Panc1 (cell line): ENCODE measurements at regions not wholly inside any gene's neighbourhood (a gene's known extent, or its start where the extent isn't known, plus 50 kb on each side); places are given as distances from the start of the nearest gene placed in this dataset.
"Not testable (repeated sequence)": the region's sequence is repeated elsewhere in the genome, so short reads cannot be mapped to it uniquely, and the experiment has no call there.

Source experiments
- ATAC-seq: fragments of 200-7000 bp; cut with Tn5 transposase; 2 replicates; pipeline ENCODE4 v1.9.1; 2020; ENCODE audit warnings: mild to moderate bottlenecking, moderate library complexity
- BruUV-seq: library from RNA; stranded (reverse); fragments of 400-500 nt; replicated peaks from 2 replicates; lab custom pipeline; 2021; lab: Mats Ljungman, UMichigan
- CTCF ChIA-PET: fragments of 300-600 bp; sonication (Branson Sonifier 250); formaldehyde crosslinking; loops from one replicate; lab custom pipeline; 2022; ENCODE audit warnings: antibody characterized with exemption; lab: Charles Lee
- POLR2A ChIA-PET: fragments of 300-600 bp; sonication (Branson Sonifier 250); formaldehyde crosslinking; loops from one replicate; lab custom pipeline; 2022; ENCODE audit warnings: antibody characterized with exemption; lab: Charles Lee
- DNase-seq: peaks from one replicate; pipeline ENCODE4 v3.0.0-alpha.2; 2010; ENCODE audit warnings: low read depth, low spot score
- H3K27ac ChIP-seq: 2 replicates; pipeline ENCODE4 v1.5.1; 2011; ENCODE audit warnings: mild to moderate bottlenecking, low read length, inconsistent platforms
- H3K27me3 ChIP-seq: fragments of 200-500 bp; sonication (Bioruptor generic); 2 replicates; pipeline ENCODE4 v1.6.0; 2014; ENCODE audit warnings: low read length, inconsistent platforms; ENCODE audit not compliant: control insufficient read depth, insufficient read depth
- H3K36me3 ChIP-seq: fragments of 200-500 bp; sonication (Bioruptor generic); 2 replicates; pipeline ENCODE4 v1.5.1; 2014; ENCODE audit warnings: inconsistent platforms, mild to moderate bottlenecking, low read length, moderate library complexity; ENCODE audit not compliant: control insufficient read depth, insufficient read depth
- H3K4me1 ChIP-seq: 2 replicates; pipeline ENCODE4 v1.5.1; 2011; ENCODE audit warnings: inconsistent platforms, mild to moderate bottlenecking, low read length, moderate library complexity; ENCODE audit not compliant: control insufficient read depth, insufficient read depth
- H3K4me3 ChIP-seq, 2 experiments: 2 replicates each; pipeline ENCODE4 v1.5.1; 2011 to 2012; ENCODE audit warnings: low read depth in 2 of 2, low read length in 2 of 2, mild to moderate bottlenecking in 2 of 2, inconsistent platforms in 1 of 2, moderate library complexity in 1 of 2
- H3K9me3 ChIP-seq: fragments of 200-500 bp; sonication (Bioruptor generic); 2 replicates; pipeline ENCODE4 v1.5.1; 2014; ENCODE audit warnings: low read depth, mild to moderate bottlenecking, inconsistent platforms, low read length, moderate library complexity; ENCODE audit not compliant: control insufficient read depth, insufficient read depth
- POLR2AphosphoS5 ChIP-seq: IDR thresholded peaks from 2 replicates; pipeline ENCODE4 v1.6.1; 2012; ENCODE audit warnings: mild to moderate bottlenecking, low read depth, low read length, moderate library complexity
- REST ChIP-seq, 2 experiments: IDR thresholded peaks; 2 replicates each; pipeline ENCODE4 v1.6.1; 2011 to 2012; ENCODE audit warnings: low read depth in 2 of 2, control low read depth in 1 of 2, low read length in 1 of 2, mild to moderate bottlenecking in 1 of 2, moderate library complexity in 1 of 2; ENCODE audit not compliant: insufficient read depth in 1 of 2
- SIN3A ChIP-seq: IDR thresholded peaks from 2 replicates; pipeline ENCODE4 v1.6.1; 2012; ENCODE audit warnings: low read depth, mild to moderate bottlenecking, low read length, moderate library complexity, borderline replicate concordance; ENCODE audit not compliant: insufficient read depth
- TCF7L2 ChIP-seq: IDR thresholded peaks from 2 replicates; pipeline ENCODE4 v1.6.1; 2011; ENCODE audit warnings: mild to moderate bottlenecking, low read depth, low read length, inconsistent platforms
- in situ Hi-C: cut with HindIII; loops from 2 replicates; pipeline ENCODE4 v1.10.0; 2016; ENCODE audit warnings: low sequenced_read_pairs, low pct_unique_long_range_greater_than_20kb
- intact Hi-C: fragments of 100-400 bp; cut with micrococcal nuclease; formaldehyde crosslinking; loops from one replicate; pipeline ENCODE4 v1.10.0; 2022; ENCODE audit not compliant: unreplicated experiment

DNA sequence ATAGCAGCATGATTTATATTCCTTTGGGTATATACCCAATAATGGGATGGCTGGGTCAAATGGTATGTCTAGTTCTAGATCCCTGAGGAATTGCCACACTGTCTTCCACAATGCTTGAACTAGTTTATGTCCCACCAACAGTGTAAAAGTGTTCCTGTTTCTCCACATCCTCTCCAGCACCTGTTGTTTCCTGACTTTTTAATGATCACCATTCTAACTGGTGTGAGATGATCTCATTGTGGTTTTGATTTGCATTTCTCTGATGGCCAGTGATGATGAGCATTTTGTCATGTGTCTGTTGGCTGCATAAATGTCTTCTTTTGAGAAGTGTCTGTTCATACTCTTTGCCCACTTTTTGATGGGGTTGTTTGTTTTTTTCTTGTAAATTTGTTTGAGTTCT, 54.0 kb upstream of the GPR89A start:
- in situ Hi-C loops, H3K27me3 ChIP-seq: not testable (repeated sequence)

GRCh38 chr1:145545055-145545454, 62.7 kb upstream of the GPR89A start:
- no TSS peak for BruUV-seq
- POLR2A ChIA-PET = no interaction called here
- Histone ChIP-seq H3K36me3 (no peaks in the 10 kb centered on the region), H3K4me1 (no peaks in the 10 kb centered on the region), H3K27me3 (no peaks in the 10 kb centered on the region; the same call in 1 of the 2 replicates), H3K4me3 (no peak overlapping the region), H3K27ac (no peak overlapping the region), H3K9me3 (no peaks in the 10 kb centered on the region)
- ATAC-seq (no peak), DNase-seq (no peak)
- in situ Hi-C loops = no loop called here
- CTCF ChIA-PET = no interaction called here
- intact Hi-C loops = no loop called here
- no peak for TF ChIP-seq REST (IDR thresholded peaks at IDR 0.05; ENCODE audit: insufficient read depth in 1 of 2, low read depth in 2 of 2, low read length in 1 of 2)
- TF ChIP-seq TCF7L2 = no peak
- TF ChIP-seq SIN3A = no peak
- no peak for TF ChIP-seq POLR2AphosphoS5

More for the DNA sequence above, 54.0 kb upstream of the GPR89A start:
- H3K27ac ChIP-seq, BruUV-seq, POLR2A ChIA-PET, H3K9me3 ChIP-seq, H3K4me3 ChIP-seq, intact Hi-C loops, H3K4me1 ChIP-seq, ATAC-seq, DNase-seq, CTCF ChIA-PET, H3K36me3 ChIP-seq: not testable (repeated sequence)

GRCh38 chr1:145541685-145542084, 66.1 kb upstream of the GPR89A start:
- CTCF ChIA-PET, in situ Hi-C loops, BruUV-seq, DNase-seq, POLR2A ChIA-PET, H3K4me1 ChIP-seq, H3K36me3 ChIP-seq, intact Hi-C loops, H3K4me3 ChIP-seq, H3K9me3 ChIP-seq, H3K27me3 ChIP-seq: not testable (repeated sequence)
- H3K27ac ChIP-seq = peak overlapping the region; percentile 69; the same call in 1 of the 2 replicates
- peak; percentile 77 for ATAC-seq

- H3K27ac ChIP-seq = peak overlapping the region; percentile 69; the same call in 1 of the 2 replicates
- ATAC-seq = peak; percentile 88
- peak overlapping the region in 1 of 2 experiments; percentile 7; a peak in 1 of 4 replicates for H3K4me3 ChIP-seq
- in situ Hi-C loops, intact Hi-C loops, BruUV-seq, H3K36me3 ChIP-seq, H3K27me3 ChIP-seq, CTCF ChIA-PET, POLR2A ChIA-PET, H3K4me1 ChIP-seq, H3K9me3 ChIP-seq: not testable (repeated sequence)
- peak; percentile 22 for DNase-seq
Observed at GRCh38 chr1:145541246-145541645, 66.5 kb upstream of the GPR89A start.

GRCh38 chr1:145538118-145538882, 69.5 kb upstream of the GPR89A start:
- DNase-seq, H3K9me3 ChIP-seq, ATAC-seq, H3K27me3 ChIP-seq, POLR2A ChIA-PET, in situ Hi-C loops, CTCF ChIA-PET, H3K4me1 ChIP-seq, H3K4me3 ChIP-seq, H3K27ac ChIP-seq, intact Hi-C loops, BruUV-seq, H3K36me3 ChIP-seq: not testable (repeated sequence)

- H3K4me1 ChIP-seq, CTCF ChIA-PET, intact Hi-C loops, POLR2A ChIA-PET, BruUV-seq, H3K9me3 ChIP-seq, ATAC-seq, H3K27me3 ChIP-seq, H3K36me3 ChIP-seq, in situ Hi-C loops, DNase-seq, H3K27ac ChIP-seq, H3K4me3 ChIP-seq: not testable (repeated sequence)
Observed at GRCh38 chr1:145537003-145537402, 70.8 kb upstream of the GPR89A start.
